Omental fat pad (tissue), 3 donors: ENCODE measurements at regions not wholly inside any gene's neighbourhood (a gene's known extent, or its start where the extent isn't known, plus 50 kb on each side); places are given as distances from the start of the nearest gene placed in this dataset.

Experiments
- ATAC-seq: fragments of 150-250 bp; one replicate; pipeline ENCODE4 v1.9.1; 2016; ENCODE audit warnings: mild to moderate bottlenecking, moderate library complexity; ENCODE audit not compliant: low FRiP score
- DNase-seq: peaks from one replicate; pipeline ENCODE4 v3.0.0-alpha.2; 2019; ENCODE audit warnings: low spot score
- CTCF ChIP-seq, 3 donors: fragments of 450-650 bp; IDR thresholded peaks; one replicate each; pipeline ENCODE4 v1.5.1; 2016 to 2017; ENCODE audit warnings: antibody characterized with exemption in 3 of 3, mild to moderate bottlenecking in 3 of 3, moderate library complexity in 2 of 3

- TF ChIP-seq CTCF (IDR thresholded peaks at IDR 0.05), result no peak
- ATAC-seq, result no peak
- DNase-seq, result no peak
Measured at GRCh38 chr5:56685503-56686217, 129.7 kb upstream of the MAP3K1 start.

GRCh38 chr5:56684159-56684558, 131.2 kb upstream of the MAP3K1 start:
- DNase-seq (no peak), ATAC-seq (no peak)
- no peak for TF ChIP-seq CTCF (IDR thresholded peaks at IDR 0.05)

GRCh38 chr5:56683733-56684132, 131.6 kb upstream of the MAP3K1 start:
- ATAC-seq (no peak), DNase-seq (no peak)
- no peak for TF ChIP-seq CTCF (IDR thresholded peaks at IDR 0.05)

DNA sequence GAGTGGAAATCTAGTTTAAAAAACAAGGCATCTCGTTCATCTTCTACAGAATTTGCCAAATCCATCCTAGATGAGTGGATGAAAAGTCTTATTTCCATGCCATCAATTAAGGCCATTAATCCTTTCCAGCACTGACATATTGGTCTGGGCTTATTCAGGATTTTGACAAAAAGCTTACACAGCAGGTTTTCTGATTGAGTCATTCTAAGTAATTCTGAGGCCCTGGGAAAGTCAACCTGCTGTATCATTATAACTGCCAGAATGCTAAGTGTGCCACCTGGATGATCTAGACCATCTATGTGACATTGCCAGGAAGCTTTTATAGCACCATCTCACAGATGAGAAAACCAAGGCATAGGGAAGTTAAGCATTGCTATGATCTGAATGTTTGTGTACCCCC, 132.1 kb upstream of the MAP3K1 start:
- TF ChIP-seq CTCF (IDR thresholded peaks at IDR 0.05), result no peak
- ATAC-seq, result no peak
- DNase-seq, result no peak

- DNase-seq (no peak), ATAC-seq (no peak)
- no peak for TF ChIP-seq CTCF (IDR thresholded peaks at IDR 0.05)
Measured at GRCh38 chr5:56681346-56681745, 134.0 kb upstream of the MAP3K1 start.

- no peak for TF ChIP-seq CTCF (IDR thresholded peaks at IDR 0.05)
- ATAC-seq (no peak), DNase-seq (no peak)
Measured at GRCh38 chr5:56680731-56681130, 134.6 kb upstream of the MAP3K1 start.

- no peak for TF ChIP-seq CTCF (IDR thresholded peaks at IDR 0.05)
- ATAC-seq (no peak), DNase-seq (no peak)
Measured at GRCh38 chr5:56677690-56678305, 137.6 kb upstream of the MAP3K1 start.
